H9 (cell line): ENCODE measurements at regions not wholly inside any gene's neighbourhood (a gene's known extent, or its start where the extent isn't known, plus 50 kb on each side); places are given as distances from the start of the nearest gene placed in this dataset.

Source experiments
- DNase-seq: peaks from one replicate; pipeline ENCODE4 v3.0.0-alpha.2; 2017
- H2AFZ ChIP-seq: one replicate; pipeline ENCODE4 v1.6.1; 2013; ENCODE audit warnings: mild to moderate bottlenecking, low read length, control low read depth, moderate library complexity
- H2AK5ac ChIP-seq: 2 replicates; pipeline ENCODE4 v1.6.1; 2013; ENCODE audit warnings: low read length, control low read depth, mixed read lengths; ENCODE audit not compliant: insufficient read length
- H2BK120ac ChIP-seq: one replicate; pipeline ENCODE4 v1.6.1; 2013; ENCODE audit warnings: low read depth, mild to moderate bottlenecking, low read length, control low read depth, inconsistent platforms; ENCODE audit not compliant: poor library complexity, severe bottlenecking
- H2BK12ac ChIP-seq: 2 replicates; pipeline ENCODE4 v1.6.1; 2013; ENCODE audit warnings: low read length, control low read depth, mixed read lengths, low read depth; ENCODE audit not compliant: insufficient read length
- H2BK15ac ChIP-seq: 2 replicates; pipeline ENCODE4 v1.6.1; 2013; ENCODE audit warnings: low read depth, low read length, control low read depth
- H2BK20ac ChIP-seq: one replicate; pipeline ENCODE4 v1.6.1; 2013; ENCODE audit warnings: low read depth, mild to moderate bottlenecking, low read length, control low read depth, inconsistent platforms; ENCODE audit not compliant: poor library complexity, severe bottlenecking
- H2BK5ac ChIP-seq: 2 replicates; pipeline ENCODE4 v1.6.1; 2013; ENCODE audit warnings: low read length, control low read depth, mixed read lengths; ENCODE audit not compliant: insufficient read length
- H3K14ac ChIP-seq: 2 replicates; pipeline ENCODE4 v1.6.1; 2013; ENCODE audit warnings: low read length, control low read depth; ENCODE audit not compliant: insufficient read depth
- H3K18ac ChIP-seq: 2 replicates; pipeline ENCODE4 v1.6.1; 2013; ENCODE audit warnings: low read depth, mild to moderate bottlenecking, mixed read lengths, low read length, control low read depth; ENCODE audit not compliant: insufficient read length
- H3K23ac ChIP-seq: 2 replicates; pipeline ENCODE4 v1.6.1; 2013; ENCODE audit warnings: low read length, control low read depth, mixed read lengths, low read depth; ENCODE audit not compliant: insufficient read length
- H3K23me2 ChIP-seq: 2 replicates; pipeline ENCODE4 v1.6.1; 2013; ENCODE audit warnings: low read depth, mild to moderate bottlenecking, mixed read lengths, low read length, control low read depth; ENCODE audit not compliant: insufficient read length, poor library complexity, severe bottlenecking
- H3K27ac ChIP-seq: 2 replicates; pipeline ENCODE4 v1.5.1; 2013; ENCODE audit warnings: low read length, control low read depth, mixed read lengths, low read depth; ENCODE audit not compliant: insufficient read length
- H3K27me3 ChIP-seq: 2 replicates; pipeline ENCODE4 v1.6.1; 2013; ENCODE audit warnings: low read length, control low read depth, inconsistent platforms; ENCODE audit not compliant: insufficient read depth
- H3K4ac ChIP-seq: 2 replicates; pipeline ENCODE4 v1.6.1; 2013; ENCODE audit warnings: low read depth, mild to moderate bottlenecking, control low read depth, inconsistent platforms, low read length, moderate library complexity
- H3K4me1 ChIP-seq: 2 replicates; pipeline ENCODE4 v1.6.1; 2013; ENCODE audit warnings: low read length, control low read depth, inconsistent platforms; ENCODE audit not compliant: insufficient read depth
- H3K4me2 ChIP-seq: 2 replicates; pipeline ENCODE4 v1.6.1; 2013; ENCODE audit warnings: low read length, control low read depth, mixed read lengths; ENCODE audit not compliant: insufficient read length, insufficient read depth
- H3K56ac ChIP-seq: 2 replicates; pipeline ENCODE4 v1.6.1; 2013; ENCODE audit warnings: low read depth, mild to moderate bottlenecking, mixed read lengths, low read length, control low read depth; ENCODE audit not compliant: insufficient read length
- H3K79me1 ChIP-seq: 2 replicates; pipeline ENCODE4 v1.6.1; 2013; ENCODE audit warnings: low read depth, mild to moderate bottlenecking, moderate library complexity, low read length, control low read depth, inconsistent platforms; ENCODE audit not compliant: insufficient read depth, poor library complexity, severe bottlenecking
- H3K79me2 ChIP-seq: 2 replicates; pipeline ENCODE4 v1.6.1; 2013; ENCODE audit warnings: low read length, control low read depth, inconsistent platforms; ENCODE audit not compliant: insufficient read depth
- H3K9ac ChIP-seq: 2 replicates; pipeline ENCODE4 v1.6.1; 2013; ENCODE audit warnings: low read length, control low read depth, mixed read lengths; ENCODE audit not compliant: insufficient read length; ENCODE audit errors: extremely low read depth
- H3K9me3 ChIP-seq: one replicate; pipeline ENCODE4 v1.6.1; 2013; ENCODE audit warnings: low read depth, low read length, inconsistent platforms; ENCODE audit not compliant: control insufficient read depth
- H3T11ph ChIP-seq: one replicate; pipeline ENCODE4 v1.6.1; 2013; ENCODE audit warnings: mild to moderate bottlenecking, low read length, control low read depth, inconsistent platforms
- H4K20me1 ChIP-seq: one replicate; pipeline ENCODE4 v1.6.1; 2013; ENCODE audit not compliant: control insufficient read depth, insufficient read length, insufficient read depth
- H4K5ac ChIP-seq: 2 replicates; pipeline ENCODE4 v1.6.1; 2013; ENCODE audit warnings: low read depth, mild to moderate bottlenecking, mixed read lengths, low read length, control low read depth; ENCODE audit not compliant: insufficient read length
- H4K8ac ChIP-seq: replicated peaks from 2 replicates; pipeline ENCODE4 v1.6.1; 2013; ENCODE audit warnings: low read length, control low read depth, mixed read lengths, low read depth; ENCODE audit not compliant: insufficient read length
- H4K91ac ChIP-seq: 2 replicates; pipeline ENCODE4 v1.6.1; 2013; ENCODE audit warnings: low read depth, mild to moderate bottlenecking, moderate library complexity, mixed read lengths, low read length, control low read depth; ENCODE audit not compliant: insufficient read length
- H3K27ac Mint-ChIP-seq, 3 experiments: 2 replicates in 2 of 3; 3 replicates in 1 of 3; pipeline ENCODE4 v1.8.0; 2020 to 2021; ENCODE audit warnings: mixed read lengths in 3 of 3, mild to moderate bottlenecking in 1 of 3, moderate library complexity in 1 of 3
- H3K27me3 Mint-ChIP-seq: 2 replicates; pipeline ENCODE4 v1.8.0; 2021; ENCODE audit warnings: low read depth, mild to moderate bottlenecking, moderate library complexity, mixed read lengths
- H3K36me3 Mint-ChIP-seq, 3 experiments: 2 replicates in 2 of 3; 3 replicates in 1 of 3; pipeline ENCODE4 v1.8.0; 2020 to 2021; ENCODE audit warnings: low read depth in 3 of 3, mixed read lengths in 3 of 3; ENCODE audit not compliant: insufficient read depth in 1 of 3
- H3K4me1 Mint-ChIP-seq, 2 experiments: 2 replicates each; pipeline ENCODE4 v1.8.0; 2020; ENCODE audit warnings: mixed read lengths in 2 of 2
- H3K4me3 Mint-ChIP-seq, 2 experiments: 2 replicates in 1 of 2; 3 replicates in 1 of 2; pipeline ENCODE4 v1.8.0; 2020 to 2021; ENCODE audit warnings: mild to moderate bottlenecking in 2 of 2, mixed read lengths in 2 of 2, moderate library complexity in 1 of 2
- H3K9me3 Mint-ChIP-seq, 2 experiments: 2 replicates in 1 of 2; 3 replicates in 1 of 2; pipeline ENCODE4 v1.8.0; 2020; ENCODE audit warnings: mild to moderate bottlenecking in 2 of 2, mixed read lengths in 2 of 2, moderate library complexity in 1 of 2
- CTCF ChIP-seq: fragments of 200-600 bp; sonication (generic); conservative IDR thresholded peaks from 3 replicates; pipeline ENCODE4 v1.8.0; 2021; ENCODE audit warnings: antibody characterized with exemption, mild to moderate bottlenecking
- WGBS: extraction: QIAGEN DNeasy Blood & Tissue Kit; methylation state at CpG from one replicate; pipeline ENCODE4 v1.1.7; 2013; ENCODE audit warnings: missing lambda C conversion rate, low lambda C conversion rate, mixed read lengths; ENCODE audit not compliant: insufficient read length; ENCODE audit errors: extremely low coverage; 5-methylcytosine and 5-hydroxymethylcytosine counted together

GRCh38 chrX:94914235-94914634 lies 1240.2 kb downstream of the FAM133A start:
- Histone ChIP-seq H3K14ac (no peak overlapping the region), H4K8ac (no peak overlapping the region), H3K23ac (no peak overlapping the region), H3K9me3 (no peaks in the 10 kb centered on the region), H2BK20ac (no peak overlapping the region), H3T11ph (no peak overlapping the region), H3K27me3 (no peaks in the 10 kb centered on the region), H4K20me1 (no peaks in the 10 kb centered on the region), H2BK12ac (no peak overlapping the region), H4K91ac (no peak overlapping the region), H2BK15ac (no peak overlapping the region), H4K5ac (no peak overlapping the region), H3K4me1 (no peaks in the 10 kb centered on the region), H3K27ac (no peak overlapping the region), H2BK5ac (no peak overlapping the region), H3K4ac (no peak overlapping the region), H3K23me2 (no peaks in the 10 kb centered on the region), H3K4me2 (no peak overlapping the region), H2AFZ (no peak overlapping the region), H3K79me1 (no peaks in the 10 kb centered on the region), H3K56ac (no peak overlapping the region), H3K18ac (no peak overlapping the region), H3K79me2 (no peaks in the 10 kb centered on the region; the same call in 1 of the 2 replicates), H3K9ac (no peak overlapping the region), H2BK120ac (no peak overlapping the region), H2AK5ac (no peak overlapping the region)
- Mint-ChIP-seq H3K36me3 (0 out of 7 replicates have a peak, but pooled peaks cover 0 to 3% (median 2%) of the 10 kb centered on the region in 3 experiments), H3K4me3 (no peak overlapping the region), H3K4me1 (peaks cover 0 to 7% of the 10 kb centered on the region in 2 experiments; a peak in 1 of 4 replicates), H3K27ac (no peak overlapping the region), H3K9me3 (no peaks in the 10 kb centered on the region; a peak in 1 of 5 replicates), H3K27me3 (no peaks in the 10 kb centered on the region)
- no peak for DNase-seq
- TF ChIP-seq CTCF = no peak
- no CpG with 5 or more reads among the region's 1 CpG for WGBS
